ENCODE measurements at regions not wholly inside any gene's neighbourhood (a gene's known extent, or its start where the extent isn't known, plus 50 kb on each side); places are given as distances from the start of the nearest gene placed in this dataset.

DNA sequence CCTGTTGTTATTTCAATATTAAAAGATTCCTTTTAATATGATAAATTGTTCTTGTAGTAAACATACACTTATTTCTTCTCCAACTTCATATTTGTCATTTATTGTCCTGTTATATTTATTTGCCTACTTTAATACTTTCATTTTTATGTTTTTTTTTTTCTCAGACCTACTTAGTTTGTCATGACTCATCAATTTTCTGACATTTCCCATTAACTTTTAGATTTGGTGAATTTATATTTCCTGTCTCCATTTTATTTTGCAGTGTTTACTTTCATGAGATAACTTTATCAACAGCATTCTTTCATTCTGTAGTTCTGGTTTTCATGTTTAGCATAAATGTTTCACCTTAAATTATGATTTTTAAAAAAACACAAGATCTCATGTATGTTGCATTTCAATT lies 788.7 kb downstream of the EFNA5 start:
- DNase-seq (ENCODE audit: low read depth in 1 of 2, low spot score in 1 of 2): no peak
- no peak for TF ChIP-seq JUND (IDR thresholded peaks at IDR 0.05; ENCODE audit: low read depth)
- in situ Hi-C loops (cut with HindIII; ENCODE audit: low pct_unique_long_range_greater_than_20kb, low sequenced_read_pairs): no loop called here

DNA sequence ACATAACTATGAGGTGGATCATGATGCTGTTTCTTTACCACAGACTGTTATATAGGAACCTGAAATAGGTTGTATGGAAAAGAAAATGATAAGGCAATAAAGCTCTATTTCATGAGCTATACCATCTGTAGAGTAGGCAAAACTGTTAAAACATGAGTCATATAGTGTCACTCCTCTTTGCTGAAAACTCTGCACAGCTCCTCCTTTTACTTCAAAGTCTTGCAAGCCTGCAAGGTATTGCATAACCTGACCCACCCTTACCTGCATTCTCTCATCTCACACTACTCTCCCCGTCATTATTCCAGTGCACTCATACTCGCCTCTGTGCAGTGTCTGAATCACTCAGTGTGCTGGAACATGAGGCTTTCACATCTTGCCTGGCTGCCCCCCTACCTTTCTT lies 790.1 kb downstream of the EFNA5 start:
- no peak for DNase-seq (ENCODE audit: low read depth in 1 of 2, low spot score in 1 of 2)
- no peak for TF ChIP-seq JUND (IDR thresholded peaks at IDR 0.05; ENCODE audit: low read depth)
- in situ Hi-C loops (cut with HindIII; ENCODE audit: low pct_unique_long_range_greater_than_20kb, low sequenced_read_pairs): no loop called here

DNA sequence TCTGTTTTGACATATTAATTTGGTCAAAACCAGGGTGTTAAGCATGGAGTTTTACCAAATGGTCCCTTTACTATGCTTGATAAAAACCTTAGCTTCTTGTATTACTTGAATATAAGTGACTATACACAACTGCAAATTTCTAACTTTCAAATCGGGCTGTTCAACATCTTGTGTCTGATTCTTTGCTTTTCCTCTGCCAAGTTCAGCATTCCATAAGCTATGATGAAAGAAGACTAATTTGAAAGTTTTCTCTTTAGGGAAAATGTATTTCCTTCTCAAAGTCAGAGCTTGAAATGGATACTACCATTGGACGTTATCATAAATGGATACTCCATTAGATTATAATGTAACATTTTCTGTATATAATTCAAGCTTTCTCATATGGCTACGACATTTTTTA lies 792.9 kb downstream of the EFNA5 start:
- in situ Hi-C loops (cut with HindIII; ENCODE audit: low pct_unique_long_range_greater_than_20kb, low sequenced_read_pairs): no loop called here
- no peak for DNase-seq (ENCODE audit: low read depth in 1 of 2, low spot score in 1 of 2)
- no peak for TF ChIP-seq JUND (IDR thresholded peaks at IDR 0.05; ENCODE audit: low read depth)

DNA sequence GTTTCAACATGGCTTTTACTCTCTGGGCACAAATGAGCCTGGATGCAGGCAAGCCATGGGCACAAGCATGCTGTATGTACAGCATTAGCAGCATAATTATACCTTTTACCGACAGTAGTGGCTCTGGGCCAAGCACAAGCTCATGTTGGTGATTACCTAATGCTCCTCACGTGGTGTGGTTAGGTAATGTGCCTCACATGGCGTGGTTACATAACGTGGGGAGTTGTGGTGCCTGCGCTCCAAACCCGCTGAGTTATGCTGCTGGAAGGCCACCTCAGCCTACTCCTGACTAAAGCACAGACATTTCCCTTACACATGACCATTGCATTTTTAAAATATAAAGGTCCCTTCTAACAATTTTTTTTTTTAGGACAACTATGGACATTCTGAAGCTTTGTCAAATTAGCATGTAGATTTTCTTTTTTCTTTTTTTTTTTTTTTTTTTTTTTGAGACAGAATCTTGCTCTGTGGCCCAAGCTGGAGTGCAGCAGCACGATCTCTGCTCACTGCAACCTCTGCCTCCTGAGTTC lies 794.0 kb downstream of the EFNA5 start:
- peak in 1 of 2 experiments; percentile 47 for DNase-seq (ENCODE audit: low read depth in 1 of 2, low spot score in 1 of 2)
- in situ Hi-C loops (cut with HindIII; ENCODE audit: low pct_unique_long_range_greater_than_20kb, low sequenced_read_pairs): no loop called here
- no peak for TF ChIP-seq JUND (IDR thresholded peaks at IDR 0.05; ENCODE audit: low read depth)

DNA sequence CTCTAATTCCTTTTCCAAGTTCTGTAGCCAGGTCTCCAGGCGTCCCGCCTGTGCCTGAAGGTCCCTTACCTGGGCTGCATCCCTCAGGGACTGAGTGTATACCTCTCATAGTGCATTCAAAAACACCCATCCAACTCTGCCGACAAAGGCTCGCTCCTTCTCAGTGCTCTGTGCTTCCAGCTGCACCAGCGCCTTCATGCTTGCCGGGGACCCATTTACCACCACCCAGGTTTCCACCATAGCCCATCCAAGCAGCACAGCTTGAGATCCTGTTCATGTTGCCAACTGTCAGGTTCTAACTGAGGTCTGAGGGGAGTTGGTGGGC lies 794.5 kb downstream of the EFNA5 start:
- in situ Hi-C loops (cut with HindIII; ENCODE audit: low pct_unique_long_range_greater_than_20kb, low sequenced_read_pairs): no loop called here
- no peak for DNase-seq (ENCODE audit: low read depth in 1 of 2, low spot score in 1 of 2)
- TF ChIP-seq JUND (IDR thresholded peaks at IDR 0.05; ENCODE audit: low read depth): no peak

DNA sequence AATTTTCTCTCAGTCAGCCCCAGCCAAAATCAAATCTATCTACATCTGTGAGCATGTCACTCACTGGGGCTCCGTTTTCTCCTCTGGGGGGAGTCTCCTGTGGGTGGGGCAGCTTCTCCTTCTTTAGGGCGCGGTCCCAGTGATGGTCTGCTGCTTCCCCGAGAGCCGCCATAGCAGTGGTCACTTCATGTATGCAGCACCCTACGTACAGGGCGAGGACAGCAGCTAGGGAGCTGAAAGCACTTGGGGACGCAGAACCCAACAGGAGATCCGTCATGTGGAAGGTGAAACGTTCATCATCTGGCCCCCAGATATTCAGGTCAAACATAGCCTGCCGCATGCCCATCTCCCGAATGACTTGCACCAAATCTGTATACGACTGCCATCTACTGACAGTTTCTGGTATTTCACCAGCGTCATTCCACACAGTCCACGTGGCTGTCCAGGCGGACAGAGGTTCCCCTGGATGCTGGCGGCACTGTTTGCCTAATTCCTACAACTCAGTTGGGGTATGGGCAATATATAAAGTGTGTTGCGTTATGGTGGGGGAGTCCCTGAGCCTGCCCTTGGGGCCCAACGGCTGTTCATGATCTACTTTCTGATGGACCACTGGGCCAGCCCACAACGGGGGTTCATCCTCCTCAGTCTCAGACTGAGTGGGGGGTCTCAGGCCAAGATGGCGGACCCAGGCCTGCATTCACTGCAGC lies 795.0 kb downstream of the EFNA5 start:
- no peak for TF ChIP-seq JUND (IDR thresholded peaks at IDR 0.05; ENCODE audit: low read depth)
- in situ Hi-C loops (cut with HindIII; ENCODE audit: low pct_unique_long_range_greater_than_20kb, low sequenced_read_pairs): no loop called here
- peak; percentile 28 to 87 for DNase-seq (ENCODE audit: low read depth in 1 of 2, low spot score in 1 of 2)

DNA sequence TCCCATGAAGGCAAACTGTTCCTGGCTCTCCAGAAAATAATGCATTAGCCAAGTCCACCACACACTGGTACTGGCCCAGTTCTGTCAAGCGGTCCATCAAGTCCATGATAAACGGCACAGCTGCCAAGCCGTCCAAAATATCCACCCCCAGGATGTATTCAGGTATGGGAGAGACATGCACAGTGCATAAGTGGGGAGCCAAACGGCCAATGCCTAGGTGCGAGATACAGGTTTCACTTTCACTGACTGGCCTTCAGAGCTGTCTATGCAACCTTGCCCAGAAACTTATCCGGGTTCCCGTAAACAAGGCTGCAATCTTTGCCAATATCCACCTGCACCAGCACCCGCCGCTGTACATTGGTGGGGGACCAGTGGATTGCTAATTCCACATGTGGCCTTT lies 795.8 kb downstream of the EFNA5 start:
- TF ChIP-seq JUND (IDR thresholded peaks at IDR 0.05; ENCODE audit: low read depth): no peak
- in situ Hi-C loops (cut with HindIII; ENCODE audit: low pct_unique_long_range_greater_than_20kb, low sequenced_read_pairs): no loop called here
- DNase-seq (ENCODE audit: low read depth in 1 of 2, low spot score in 1 of 2): peak in 1 of 2 experiments; percentile 13

DNA sequence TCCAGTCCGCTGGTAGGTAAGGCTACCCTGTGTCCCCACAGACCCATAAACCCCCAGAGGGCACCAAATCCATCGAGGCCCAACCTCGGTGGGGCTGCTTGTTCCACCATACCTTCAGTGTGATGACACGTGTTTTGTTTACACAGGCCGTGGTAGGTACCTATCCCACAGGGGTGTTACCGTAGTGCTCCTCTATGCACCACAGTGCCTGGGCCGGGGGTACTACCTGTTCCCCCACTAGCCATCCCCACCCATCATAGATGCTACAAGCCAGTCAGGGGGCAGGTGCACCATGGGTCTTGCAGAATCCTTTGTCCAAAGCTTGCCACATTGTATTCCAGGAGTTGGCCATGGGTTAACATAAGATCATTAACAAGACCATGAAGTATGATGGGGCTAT lies 796.2 kb downstream of the EFNA5 start:
- no peak for TF ChIP-seq JUND (IDR thresholded peaks at IDR 0.05; ENCODE audit: low read depth)
- in situ Hi-C loops (cut with HindIII; ENCODE audit: low pct_unique_long_range_greater_than_20kb, low sequenced_read_pairs): no loop called here
- DNase-seq (ENCODE audit: low read depth in 1 of 2, low spot score in 1 of 2): no peak

DNA sequence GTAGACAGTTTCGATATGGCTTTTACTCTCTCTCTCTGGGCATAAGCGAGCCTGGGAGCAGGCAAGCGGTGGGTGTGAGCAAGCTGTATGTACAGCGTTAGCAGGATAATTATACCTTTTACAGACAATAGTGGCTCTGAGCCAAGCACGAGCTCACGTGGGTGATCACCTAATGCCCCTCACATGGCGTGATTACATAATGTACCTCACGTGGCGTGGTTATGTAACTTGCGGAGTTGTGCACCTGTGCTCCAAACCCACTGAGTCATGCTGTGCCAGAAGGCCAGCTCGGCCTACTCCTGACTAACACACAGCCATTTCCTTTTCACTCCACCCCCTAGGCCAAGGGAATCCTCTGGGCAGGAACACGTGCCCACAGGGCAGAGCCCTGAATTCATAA lies 797.2 kb downstream of the EFNA5 start:
- no peak for TF ChIP-seq JUND (IDR thresholded peaks at IDR 0.05; ENCODE audit: low read depth)
- in situ Hi-C loops (cut with HindIII; ENCODE audit: low pct_unique_long_range_greater_than_20kb, low sequenced_read_pairs): no loop called here
- no peak for DNase-seq (ENCODE audit: low read depth in 1 of 2, low spot score in 1 of 2)

DNA sequence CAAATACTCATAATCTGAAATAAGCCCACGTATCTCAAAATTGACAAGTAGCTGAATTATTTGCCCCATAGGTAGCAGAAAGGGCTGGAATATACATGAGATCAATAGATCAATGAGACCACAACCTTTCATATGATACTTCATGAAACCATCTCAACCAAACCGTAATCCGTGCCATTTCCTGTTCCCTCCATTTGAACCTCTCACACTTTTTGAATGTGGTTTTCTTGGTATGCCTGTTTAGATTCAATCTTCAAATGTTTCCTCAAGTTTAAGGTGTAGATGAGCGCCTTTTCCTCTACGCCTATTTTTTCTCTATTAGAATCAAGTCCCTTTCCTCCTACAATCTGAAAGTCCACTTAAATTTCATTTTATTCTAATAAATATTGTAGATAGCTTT lies 805.5 kb downstream of the EFNA5 start:
- no peak for DNase-seq (ENCODE audit: low read depth in 1 of 2, low spot score in 1 of 2)
- TF ChIP-seq JUND (IDR thresholded peaks at IDR 0.05; ENCODE audit: low read depth): no peak
- in situ Hi-C loops (cut with HindIII; ENCODE audit: low pct_unique_long_range_greater_than_20kb, low sequenced_read_pairs): no loop called here

DNA sequence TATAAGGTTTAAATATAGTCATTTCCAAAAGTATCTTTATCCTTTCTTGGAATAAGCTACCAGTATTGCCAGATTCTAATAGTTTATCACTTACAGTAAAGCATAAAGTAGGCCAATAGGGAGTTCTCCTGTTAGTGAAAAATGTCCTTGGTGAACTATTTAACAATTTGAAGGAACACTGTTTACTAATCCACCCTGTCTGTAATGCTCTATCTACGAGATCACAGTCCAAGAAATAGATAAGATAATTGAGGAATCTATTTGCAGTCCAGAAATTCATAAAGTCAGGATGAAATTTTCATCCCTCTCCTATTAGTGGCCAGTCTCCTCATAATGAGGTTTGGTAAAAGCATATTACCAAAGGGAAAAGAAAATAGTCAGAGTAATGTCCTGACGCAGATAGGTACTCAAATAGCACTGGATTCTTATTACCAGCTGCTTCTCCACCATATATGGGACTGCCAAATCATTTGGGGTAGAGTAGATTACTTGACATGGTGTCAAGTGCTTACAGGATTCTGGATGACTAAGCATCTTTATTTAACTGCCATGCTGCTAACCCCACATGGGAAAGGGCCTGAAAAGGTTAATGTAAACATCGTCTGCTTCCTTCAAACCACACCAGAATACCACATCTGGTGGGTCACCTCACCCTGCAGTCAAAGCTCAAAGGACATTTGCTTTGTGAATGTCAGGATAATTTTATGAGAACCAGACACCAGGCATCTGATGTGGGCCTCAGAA lies 808.1 kb downstream of the EFNA5 start:
- in situ Hi-C loops (cut with HindIII; ENCODE audit: low pct_unique_long_range_greater_than_20kb, low sequenced_read_pairs): no loop called here
- DNase-seq (ENCODE audit: low read depth in 1 of 2, low spot score in 1 of 2): no peak
- TF ChIP-seq JUND (IDR thresholded peaks at IDR 0.05; ENCODE audit: low read depth): no peak

DNA sequence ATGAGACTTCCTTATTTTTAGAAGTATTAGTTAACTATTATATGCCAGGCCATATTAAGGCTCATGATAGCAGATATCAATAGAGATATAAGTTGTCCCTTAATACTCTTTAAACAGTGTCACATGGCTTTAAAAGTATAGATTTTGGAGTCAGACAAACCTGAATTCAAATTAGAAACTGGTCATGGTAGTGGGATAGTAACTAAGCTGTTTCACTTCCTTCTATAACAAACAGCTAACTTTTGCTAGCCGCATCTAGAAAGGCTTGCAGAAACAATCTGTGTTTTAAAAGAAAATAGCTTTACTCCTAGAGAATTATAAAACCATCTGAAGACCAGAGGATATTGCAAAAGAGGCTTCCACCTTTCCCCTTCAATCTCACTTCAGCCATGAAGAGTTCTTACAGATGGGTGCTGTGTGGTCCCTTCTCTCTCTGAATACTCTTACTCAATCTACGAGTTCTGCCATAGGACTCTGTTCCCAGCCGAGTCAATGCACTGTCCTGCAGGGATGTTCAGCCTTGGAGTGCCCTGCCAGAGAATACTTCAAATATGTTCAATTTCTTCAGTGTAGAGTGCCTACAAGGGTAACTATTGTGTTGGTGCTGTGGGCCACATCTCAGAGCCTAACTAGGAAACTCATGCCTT lies 810.2 kb downstream of the EFNA5 start:
- TF ChIP-seq JUND (IDR thresholded peaks at IDR 0.05; ENCODE audit: low read depth): no peak
- in situ Hi-C loops (cut with HindIII; ENCODE audit: low pct_unique_long_range_greater_than_20kb, low sequenced_read_pairs): no loop called here
- no peak for DNase-seq (ENCODE audit: low read depth in 1 of 2, low spot score in 1 of 2)

DNA sequence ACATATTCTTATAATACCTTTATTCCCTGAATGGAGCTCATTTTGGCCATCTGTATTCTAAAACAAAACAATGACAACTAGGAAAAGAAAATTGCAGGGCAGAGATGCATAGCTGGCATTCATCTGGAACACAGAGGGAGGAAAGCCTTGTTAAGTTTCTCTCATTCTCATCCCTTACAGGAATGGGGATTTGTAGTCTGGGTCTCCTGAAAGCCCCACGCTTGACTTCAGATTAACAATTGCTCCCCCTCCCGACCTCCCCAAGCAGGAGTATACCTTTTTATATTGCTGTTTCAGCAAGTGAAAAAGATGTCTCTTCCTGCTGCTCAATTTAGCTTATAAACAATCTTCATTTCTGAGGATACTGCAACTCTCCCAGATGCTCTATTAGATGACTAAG lies 812.1 kb downstream of the EFNA5 start:
- no peak for TF ChIP-seq JUND (IDR thresholded peaks at IDR 0.05; ENCODE audit: low read depth)
- DNase-seq (ENCODE audit: low read depth in 1 of 2, low spot score in 1 of 2): no peak
- in situ Hi-C loops (cut with HindIII; ENCODE audit: low pct_unique_long_range_greater_than_20kb, low sequenced_read_pairs): no loop called here
